Astrocyte of the hippocampus (primary cell): ENCODE measurements at regions not wholly inside any gene's neighbourhood (a gene's known extent, or its start where the extent isn't known, plus 50 kb on each side); places are given as distances from the start of the nearest gene placed in this dataset.
"Not testable (repeated sequence)": the region's sequence is repeated elsewhere in the genome, so short reads cannot be mapped to it uniquely, and the experiment has no call there.

ENCODE experiments used
- DNase-seq: peaks from one replicate; pipeline ENCODE4 v3.0.0; 2011; ENCODE audit warnings: low read depth, low spot score

DNA sequence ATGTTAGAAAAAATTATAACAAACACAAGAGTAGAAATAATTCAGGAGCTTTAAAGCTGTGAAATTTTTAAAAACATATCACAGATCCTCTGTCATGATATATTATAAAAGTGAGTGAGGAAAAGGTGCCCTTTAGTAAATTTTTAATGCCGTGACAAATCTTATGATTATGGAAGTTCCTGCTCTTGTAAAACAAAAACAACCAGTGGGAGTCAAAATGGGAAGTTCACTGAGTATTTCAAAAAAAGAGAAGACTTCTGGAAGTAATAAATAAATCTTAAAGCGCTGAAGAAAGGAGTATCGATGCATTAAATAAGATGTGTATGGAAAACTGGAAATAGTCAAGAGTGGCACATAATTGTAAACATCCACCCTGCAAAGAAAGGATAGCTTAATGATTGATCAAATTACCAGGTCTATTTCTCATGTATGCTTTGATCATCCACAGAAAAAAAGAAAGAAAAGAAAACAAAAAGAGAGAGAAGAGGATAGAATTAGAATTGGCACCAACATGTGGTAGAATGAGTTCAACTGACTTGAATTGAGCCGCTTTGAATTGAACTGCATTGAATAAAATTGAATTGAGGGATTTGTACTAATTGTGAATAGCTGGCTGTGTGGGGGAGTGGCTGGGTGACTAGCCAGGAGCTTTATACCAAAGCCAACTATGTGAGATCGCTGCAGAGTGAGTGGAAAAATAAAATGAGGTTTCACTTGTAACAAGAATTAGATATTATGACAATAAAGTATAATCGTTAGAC, 647.6 kb upstream of the SPRY2 start:
- DNase-seq: peak; percentile 31

DNA sequence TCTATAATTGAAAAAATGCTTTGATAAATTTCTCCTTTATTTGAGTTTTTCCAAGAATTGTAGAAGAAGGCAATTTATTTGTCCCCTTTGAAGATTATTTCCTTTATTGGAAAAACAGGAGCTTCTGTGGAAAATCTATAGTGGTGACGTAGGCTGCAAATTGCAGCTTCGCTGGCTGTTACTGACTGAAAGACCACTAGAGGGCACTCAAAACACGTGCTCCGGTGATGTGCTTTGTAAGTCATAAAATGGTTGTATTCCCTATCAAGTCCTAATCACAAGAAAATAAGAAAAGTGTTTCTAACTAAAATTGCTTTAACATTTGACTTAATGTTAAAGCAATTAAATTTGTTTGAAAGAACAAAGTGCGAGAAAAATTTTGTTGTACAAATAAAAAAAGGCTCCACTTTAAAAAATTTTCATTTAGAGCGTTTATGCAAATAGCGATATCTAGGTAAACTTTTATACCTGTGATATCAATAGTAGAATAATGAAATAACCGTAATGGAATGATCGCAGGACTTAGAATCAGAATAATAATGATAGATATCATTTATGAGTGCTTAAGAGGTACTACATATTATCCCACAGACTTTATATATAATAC, 638.2 kb upstream of the SPRY2 start:
- peak; percentile 80 for DNase-seq

DNA sequence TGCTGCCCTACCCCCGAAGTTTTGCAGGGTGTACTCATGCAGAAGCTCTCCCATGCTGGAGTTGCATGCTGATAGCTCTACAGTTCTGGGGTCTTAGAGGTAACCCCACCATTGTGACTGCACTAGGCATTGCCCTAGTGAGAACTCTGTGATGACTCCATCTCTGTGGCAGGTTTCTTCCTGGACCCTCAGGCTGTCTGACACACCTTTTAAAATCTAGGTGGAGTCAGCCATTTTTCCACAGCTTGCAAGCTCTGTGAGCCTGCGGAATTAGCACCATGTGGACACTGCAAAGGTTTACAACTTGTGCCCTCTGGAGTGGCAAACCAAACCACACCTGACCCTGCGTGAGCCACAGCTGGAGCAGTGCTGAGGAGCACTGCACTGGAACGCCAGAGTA, 636.2 kb upstream of the SPRY2 start:
- no peak for DNase-seq

DNA sequence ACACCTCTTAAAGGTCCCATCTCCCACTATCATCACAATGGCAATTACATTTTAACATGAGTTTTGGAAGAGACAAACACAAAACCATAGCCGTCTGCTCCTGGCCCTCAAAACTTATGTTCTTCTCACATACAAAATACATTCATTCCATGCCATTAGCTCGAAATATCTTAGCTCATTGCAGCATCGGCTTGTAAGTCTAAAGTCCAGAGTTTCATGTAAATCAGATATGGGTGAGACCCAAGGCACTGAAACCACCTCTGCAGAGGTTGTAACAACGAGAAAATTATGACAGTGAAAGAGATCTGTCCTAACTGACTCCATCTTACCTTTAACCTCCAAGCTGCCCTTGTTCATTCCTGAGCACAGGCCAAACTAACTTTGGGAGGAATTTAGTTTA, 635.0 kb upstream of the SPRY2 start:
- no peak for DNase-seq

GRCh38 chr13:80973721-80974120, 632.8 kb upstream of the SPRY2 start:
- no peak for DNase-seq

GRCh38 chr13:80972857-80973478, 632.0 kb upstream of the SPRY2 start:
- DNase-seq: no peak

DNA sequence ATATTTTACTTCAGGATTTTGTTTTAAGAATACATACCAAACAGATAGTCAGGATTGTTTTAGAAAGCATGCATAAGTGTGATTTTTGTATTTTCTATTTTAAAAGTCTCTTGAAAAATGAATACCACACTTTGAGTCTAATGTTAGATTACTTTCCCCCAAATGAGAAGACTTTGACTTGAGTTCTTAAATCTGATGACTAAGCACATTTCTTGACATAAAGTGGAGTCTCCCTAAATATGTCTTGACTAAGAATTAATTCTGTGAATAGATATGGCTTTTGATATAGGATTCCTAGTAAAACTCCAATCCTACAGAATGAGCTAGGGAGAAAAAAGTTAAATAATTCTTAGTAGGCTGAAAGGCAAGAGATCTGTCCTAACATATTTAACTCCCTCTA, 624.2 kb upstream of the SPRY2 start:
- no peak for DNase-seq

- DNase-seq: no peak
These were observed 621.9 kb upstream of the SPRY2 start for GRCh38 chr13:80962855-80963254.

GRCh38 chr13:80962173-80962572, 621.2 kb upstream of the SPRY2 start:
- DNase-seq: no peak

- no peak for DNase-seq
These were observed 616.2 kb upstream of the SPRY2 start for GRCh38 chr13:80957019-80957655.

GRCh38 chr13:80955501-80955900, 614.6 kb upstream of the SPRY2 start:
- no peak for DNase-seq

DNA sequence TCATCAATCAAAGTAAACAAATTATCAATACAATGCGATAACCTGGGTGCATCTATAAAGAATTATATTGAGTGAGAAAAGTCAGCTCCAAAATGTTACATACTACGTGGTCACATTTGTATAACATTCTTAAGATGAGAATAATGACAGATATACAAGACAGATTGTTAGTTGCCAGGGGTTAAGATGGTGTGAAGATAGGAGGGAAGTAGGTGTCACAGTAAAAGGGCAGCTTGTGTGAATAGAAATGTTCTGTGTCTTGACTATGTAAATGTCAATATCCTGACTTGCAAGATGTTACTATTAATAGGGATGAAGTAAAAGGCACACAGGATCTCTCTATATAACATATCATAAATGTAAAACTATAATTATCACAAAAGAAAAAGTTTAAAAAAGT, 611.2 kb upstream of the SPRY2 start:
- DNase-seq: no peak

- no peak for DNase-seq
These were observed 605.3 kb upstream of the SPRY2 start for GRCh38 chr13:80946008-80946802.

GRCh38 chr13:80945328-80945727, 604.4 kb upstream of the SPRY2 start:
- DNase-seq: peak; percentile 16

GRCh38 chr13:80939581-80939980, 598.7 kb upstream of the SPRY2 start:
- no peak for DNase-seq

- DNase-seq: no peak
These were observed 590.8 kb upstream of the SPRY2 start for GRCh38 chr13:80931766-80932165.

- no peak for DNase-seq
These were observed 590.2 kb upstream of the SPRY2 start for GRCh38 chr13:80931118-80931517.

DNA sequence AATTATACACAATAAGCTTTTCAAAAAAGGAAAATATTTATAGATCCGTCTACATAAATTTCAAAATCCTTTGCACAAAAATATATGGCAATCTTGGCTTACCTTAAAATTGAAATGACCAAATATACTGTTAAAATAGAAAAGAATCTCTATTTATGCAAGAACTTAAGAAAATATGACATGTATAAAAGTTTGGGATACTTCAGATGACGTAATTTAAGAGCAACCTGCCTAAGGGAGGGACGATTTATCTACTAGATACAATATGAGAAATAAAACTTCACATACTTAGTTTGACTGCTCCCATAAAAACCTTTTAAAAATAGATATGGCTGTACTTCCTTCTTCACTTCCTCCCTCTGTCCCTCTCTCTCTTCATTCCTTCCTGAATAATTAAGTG, 587.3 kb upstream of the SPRY2 start:
- DNase-seq: no peak

DNA sequence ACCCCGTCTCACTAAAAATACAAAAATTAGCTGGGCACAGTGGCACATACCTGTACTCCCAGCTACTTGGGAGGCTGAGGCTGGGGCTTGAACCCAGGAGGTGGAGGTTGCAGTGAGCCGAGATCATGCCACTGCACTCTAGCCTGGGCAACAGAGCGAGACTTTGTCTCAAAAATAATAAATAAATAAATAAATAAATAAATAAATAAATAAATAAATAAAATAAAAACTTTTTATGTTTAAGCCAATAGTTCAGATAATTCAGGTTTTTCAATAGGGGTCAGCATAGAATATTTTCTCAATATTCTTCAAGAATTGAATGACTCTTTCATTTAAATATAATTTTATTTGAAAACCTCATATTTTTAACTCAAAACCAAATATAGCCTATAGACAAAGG, 585.1 kb upstream of the SPRY2 start:
- not testable (repeated sequence) for DNase-seq

- DNase-seq: peak; percentile 5
These were observed 583.7 kb upstream of the SPRY2 start for GRCh38 chr13:80924596-80924995.

DNA sequence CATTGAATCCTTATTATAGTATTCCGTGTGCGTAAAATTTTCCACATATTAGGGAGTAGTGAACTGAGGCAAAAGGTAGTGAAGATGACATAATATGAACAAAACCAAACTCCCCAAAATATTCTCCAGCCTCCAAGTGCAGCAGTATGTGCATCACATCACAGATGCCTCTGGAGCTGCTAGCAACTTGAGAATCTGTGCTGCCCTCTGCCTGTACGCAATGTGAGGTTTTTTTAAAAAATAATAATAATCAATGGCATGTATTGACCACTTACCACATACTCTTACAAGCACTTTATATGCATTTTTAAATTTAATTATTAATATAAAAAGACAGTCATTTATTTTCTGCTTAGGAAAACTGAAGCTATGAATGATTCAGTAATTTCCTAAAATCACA, 583.0 kb upstream of the SPRY2 start:
- no peak for DNase-seq

- DNase-seq: no peak
These were observed 581.0 kb upstream of the SPRY2 start for GRCh38 chr13:80921971-80922370.
